ENCODE measurements at regions not wholly inside any gene's neighbourhood (a gene's known extent, or its start where the extent isn't known, plus 50 kb on each side); places are given as distances from the start of the nearest gene placed in this dataset.

- TF ChIP-seq, protein P1, sequence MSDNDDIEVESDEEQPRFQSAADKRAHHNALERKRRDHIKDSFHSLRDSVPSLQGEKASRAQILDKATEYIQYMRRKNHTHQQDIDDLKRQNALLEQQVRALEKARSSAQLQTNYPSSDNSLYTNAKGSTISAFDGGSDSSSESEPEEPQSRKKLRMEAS (IDR thresholded peaks at IDR 0.05; ENCODE audit: low read depth, low read length) = no peak
- TF ChIP-seq CTCF (IDR thresholded peaks at IDR 0.05; ENCODE audit: low read depth, low read length) = no peak
These were observed 140.0 kb upstream of the TPK1 start for GRCh38 chr7:144975882-144976281.

Measured in NB4 (cell line).